GM10248 (cell line): ENCODE measurements at regions not wholly inside any gene's neighbourhood (a gene's known extent, or its start where the extent isn't known, plus 50 kb on each side); places are given as distances from the start of the nearest gene placed in this dataset.

Experiments used
- CTCF ChIA-PET: fragments of 300-600 bp; sonication (Branson Sonifier 250); formaldehyde crosslinking; extraction: SDS; loops from one replicate; lab custom pipeline; 2021; ENCODE audit warnings: antibody characterized with exemption; lab: Yijun Ruan, JAX
- POLR2A ChIA-PET: fragments of 350-650 bp; sonication (Branson Sonifier 250); formaldehyde crosslinking; extraction: SDS; loops from one replicate; lab custom pipeline; 2020; ENCODE audit warnings: antibody characterized with exemption; lab: Yijun Ruan, JAX
- DNase-seq: peaks from one replicate; pipeline ENCODE4 v3.0.0; 2012; ENCODE audit errors: extremely low spot score
- CTCF ChIP-seq: IDR thresholded peaks from 2 replicates; pipeline ENCODE4 v1.5.1; 2012; ENCODE audit warnings: mild to moderate bottlenecking, low read depth; ENCODE audit errors: extremely low read depth, missing control alignments, control extremely low read depth

- TF ChIP-seq CTCF: no peak
- CTCF ChIA-PET: interaction anchor here (1.2 to 1.6 kb wide), 2 partner anchors 16 to 73 kb away, joined by 3 read pairs; no protein-coding TSS in a partner anchor
- POLR2A ChIA-PET: no interaction called here
- DNase-seq: no peak
These were observed 71.5 kb upstream of the EDNRA start for GRCh38 chr4:147409350-147409749.

GRCh38 chr4:147418226-147418625, 62.7 kb upstream of the EDNRA start:
- no peak for DNase-seq
- ChIA-PET CTCF (no interaction called here), POLR2A (no interaction called here)
- no peak for TF ChIP-seq CTCF

- TF ChIP-seq CTCF: no peak
- ChIA-PET POLR2A (no interaction called here), CTCF (no interaction called here)
- no peak for DNase-seq
These were observed 59.4 kb upstream of the EDNRA start for GRCh38 chr4:147421456-147421855.

GRCh38 chr4:147423229-147423628, 57.7 kb upstream of the EDNRA start:
- DNase-seq: no peak
- ChIA-PET POLR2A (no interaction called here), CTCF (interaction anchor here (0.7 kb wide), 1 partner anchor 34 kb away, joined by 3 read pairs; no protein-coding TSS in a partner anchor)
- TF ChIP-seq CTCF: no peak

GRCh38 chr4:147425019-147425418, 55.9 kb upstream of the EDNRA start:
- no peak for TF ChIP-seq CTCF
- POLR2A ChIA-PET: no interaction called here
- no peak for DNase-seq
- CTCF ChIA-PET: interaction anchor here (0.9 to 1.0 kb wide), 2 partner anchors 16 to 17 kb away, joined by 3 read pairs; no protein-coding TSS in a partner anchor

- DNase-seq: no peak
- CTCF ChIA-PET: no interaction called here
- no peak for TF ChIP-seq CTCF
- POLR2A ChIA-PET: no interaction called here
These were observed 52.3 kb upstream of the EDNRA start for GRCh38 chr4:147428583-147428982.
